Gastrocnemius medialis (tissue), 4 donors: ENCODE measurements at regions not wholly inside any gene's neighbourhood (a gene's known extent, or its start where the extent isn't known, plus 50 kb on each side); places are given as distances from the start of the nearest gene placed in this dataset.

Experiments
- ATAC-seq, 2 donors: fragments of 150-250 bp; one replicate each; pipeline ENCODE4 v1.9.1; 2016
- DNase-seq, 2 donors: peaks; one replicate each; pipeline ENCODE4 v3.0.0-alpha.2; 2019
- H3K27ac ChIP-seq, 4 donors: fragments of 200-600 bp; sonication (generic); 1 replicate in 1 of 4; 2 replicates in 3 of 4; pipeline ENCODE4 v1.5.1; 2016 to 2018; ENCODE audit warnings: mild to moderate bottlenecking in 2 of 4, moderate library complexity in 1 of 4
- H3K27me3 ChIP-seq, 3 donors: fragments of 200-600 bp; sonication (generic) in 2 of 3; 1 replicate in 1 of 3; 2 replicates in 2 of 3; pipeline versions ENCODE4 v1.5.1 to v1.6.0; 2016 to 2019; ENCODE audit warnings: mild to moderate bottlenecking in 1 of 3, moderate library complexity in 1 of 3
- H3K36me3 ChIP-seq, 2 donors: fragments of 200-600 bp; sonication (generic) in 1 of 2; one replicate each; pipeline ENCODE4 v1.5.1; 2017 to 2018
- H3K4me1 ChIP-seq, 2 donors: fragments of 200-600 bp; sonication (generic) in 1 of 2; one replicate each; pipeline ENCODE4 v1.5.1; 2016 to 2017; ENCODE audit warnings: mild to moderate bottlenecking in 2 of 2
- H3K4me3 ChIP-seq, 4 donors: fragments of 200-600 bp; sonication (generic) in 3 of 4; 1 replicate in 1 of 4; 2 replicates in 3 of 4; pipeline ENCODE4 v1.5.1; 2016 to 2019; ENCODE audit warnings: mild to moderate bottlenecking in 2 of 4
- H3K9me3 ChIP-seq, 3 donors: fragments of 200-600 bp; sonication (generic) in 2 of 3; 1 replicate in 1 of 3; 2 replicates in 2 of 3; pipeline ENCODE4 v1.5.1; 2016 to 2019
- POLR2A ChIP-seq, 2 donors: fragments of 450-650 bp; IDR thresholded peaks; one replicate each; pipeline ENCODE4 v1.6.1; 2017; ENCODE audit warnings: antibody characterized with exemption in 2 of 2, mild to moderate bottlenecking in 2 of 2, moderate library complexity in 2 of 2
- in situ Hi-C, 4 donors: fragments of 200-750 bp; cut with MboI; loops; one replicate each; pipeline versions ENCODE4 v1.15.0 to v1.8.0; 2017; ENCODE audit warnings: low sequenced_read_pairs in 4 of 4
- intact Hi-C: fragments of 100-400 bp; cut with DNase I; formaldehyde crosslinking; loops from one replicate; pipeline ENCODE4 v1.15.1; 2023; ENCODE audit warnings: low total_unique reads
- TF ChIP-seq, protein P1 (sequence below), 5 experiments: fragments of 450-650 bp in 3 of 5; fragments of 200-600 bp in 2 of 5; sonication (generic) in 2 of 5; IDR thresholded peaks in 4 of 5; conservative IDR thresholded peaks in 1 of 5; 1 replicate in 4 of 5; 2 replicates in 1 of 5; pipeline ENCODE4 v1.5.1; 2016 to 2019; ENCODE audit warnings: antibody characterized with exemption in 5 of 5, mild to moderate bottlenecking in 3 of 5, moderate library complexity in 3 of 5

DNA sequence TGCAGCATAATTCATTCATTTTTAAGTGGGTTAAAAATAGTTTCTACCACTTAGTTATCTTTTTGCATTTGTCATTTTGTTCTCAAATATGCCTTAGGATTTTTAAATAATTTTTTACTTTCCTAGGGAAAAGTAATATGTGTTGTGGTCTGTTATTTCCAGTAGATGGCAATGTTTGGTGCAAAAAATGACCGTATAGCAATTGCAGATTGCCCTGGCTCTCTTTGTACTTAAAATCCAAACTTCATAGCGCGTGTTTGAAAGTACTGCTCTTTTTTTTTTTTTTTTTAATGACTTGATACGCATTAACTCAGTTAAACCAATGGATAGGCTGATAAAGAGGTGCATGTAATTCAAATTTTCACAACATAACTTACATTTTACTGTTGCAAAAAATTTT, 74.4 kb upstream of the RBMX start:
- DNase-seq (no peak), ATAC-seq (no peak)
- no peaks in the 10 kb centered on the region for H3K36me3 ChIP-seq
- no peak overlapping the region for H3K27ac ChIP-seq
- no peak overlapping the region for H3K4me3 ChIP-seq
- H3K9me3 ChIP-seq = no peaks in the 10 kb centered on the region
- in situ Hi-C loops (loop anchor here in 1 of 4 donors (10.0 kb wide), 1 partner anchor 240 kb away; no protein-coding TSS in a partner anchor), intact Hi-C loops (loop anchor here (10.0 kb wide), 1 partner anchor 100 kb away; no protein-coding TSS in a partner anchor)
- H3K4me1 ChIP-seq = no peaks in the 10 kb centered on the region
- no peak for TF ChIP-seq POLR2A (IDR thresholded peaks at IDR 0.05)
- TF ChIP-seq, protein P1, sequence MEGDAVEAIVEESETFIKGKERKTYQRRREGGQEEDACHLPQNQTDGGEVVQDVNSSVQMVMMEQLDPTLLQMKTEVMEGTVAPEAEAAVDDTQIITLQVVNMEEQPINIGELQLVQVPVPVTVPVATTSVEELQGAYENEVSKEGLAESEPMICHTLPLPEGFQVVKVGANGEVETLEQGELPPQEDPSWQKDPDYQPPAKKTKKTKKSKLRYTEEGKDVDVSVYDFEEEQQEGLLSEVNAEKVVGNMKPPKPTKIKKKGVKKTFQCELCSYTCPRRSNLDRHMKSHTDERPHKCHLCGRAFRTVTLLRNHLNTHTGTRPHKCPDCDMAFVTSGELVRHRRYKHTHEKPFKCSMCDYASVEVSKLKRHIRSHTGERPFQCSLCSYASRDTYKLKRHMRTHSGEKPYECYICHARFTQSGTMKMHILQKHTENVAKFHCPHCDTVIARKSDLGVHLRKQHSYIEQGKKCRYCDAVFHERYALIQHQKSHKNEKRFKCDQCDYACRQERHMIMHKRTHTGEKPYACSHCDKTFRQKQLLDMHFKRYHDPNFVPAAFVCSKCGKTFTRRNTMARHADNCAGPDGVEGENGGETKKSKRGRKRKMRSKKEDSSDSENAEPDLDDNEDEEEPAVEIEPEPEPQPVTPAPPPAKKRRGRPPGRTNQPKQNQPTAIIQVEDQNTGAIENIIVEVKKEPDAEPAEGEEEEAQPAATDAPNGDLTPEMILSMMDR (IDR thresholded peaks at IDR 0.05 in 4 of 5, conservative IDR thresholded peaks at IDR 0.05 in 1 of 5) = no peak
- no peaks in the 10 kb centered on the region for H3K27me3 ChIP-seq

DNA sequence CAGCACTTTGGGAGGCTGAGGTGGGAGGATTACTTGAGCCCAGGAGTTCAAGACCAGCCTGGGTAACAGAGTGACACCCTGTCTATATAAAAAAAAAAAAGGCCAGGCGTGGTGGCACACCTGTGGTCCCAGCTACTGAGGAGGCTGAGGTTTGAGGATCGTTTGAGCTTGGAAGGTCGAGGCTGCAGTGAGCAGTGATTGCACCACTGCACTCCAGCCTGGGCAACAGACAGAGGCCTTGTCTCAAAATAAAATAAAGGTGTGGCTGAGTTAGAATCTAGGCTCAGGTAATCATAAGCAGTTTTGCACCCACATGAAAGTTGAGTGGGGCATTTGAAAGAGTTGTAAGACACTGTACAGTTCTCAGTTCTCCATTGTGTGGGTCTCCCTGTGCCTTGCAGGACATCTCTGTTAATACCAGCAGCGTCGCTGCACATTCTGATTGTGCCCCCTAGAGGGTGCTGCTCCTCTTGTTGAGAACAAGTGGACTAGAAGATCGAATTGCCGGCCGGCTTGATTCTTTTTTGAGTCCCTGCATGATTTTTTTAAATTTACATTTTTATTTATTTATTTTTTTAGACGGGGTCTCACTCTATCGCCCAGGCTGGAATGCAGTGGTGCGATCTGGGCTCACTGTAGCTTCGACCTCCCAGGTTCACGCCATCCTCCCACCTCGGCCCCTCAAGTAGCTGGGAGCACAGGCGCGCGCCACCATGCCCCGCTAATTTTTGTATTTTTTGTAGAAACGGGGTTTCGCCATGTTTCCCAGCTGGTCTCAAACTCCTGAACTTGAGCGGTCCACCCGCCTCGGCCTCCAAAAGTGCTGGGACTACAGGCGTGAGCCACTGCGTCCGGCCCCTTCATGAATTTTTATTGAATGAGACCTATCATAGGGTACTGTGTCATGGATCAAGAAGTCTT, 73.6 kb upstream of the RBMX start:
- no peak overlapping the region for H3K4me3 ChIP-seq
- TF ChIP-seq POLR2A (IDR thresholded peaks at IDR 0.05) = no peak
- TF ChIP-seq, protein P1 (IDR thresholded peaks at IDR 0.05 in 4 of 5, conservative IDR thresholded peaks at IDR 0.05 in 1 of 5) = peak in 3 of 5 experiments; percentile 26 to 49 (median 28)
- peak in 1 of 2 donors; percentile 15 for DNase-seq
- intact Hi-C loops (loop anchor here (10.0 kb wide), 1 partner anchor 101 kb away; no protein-coding TSS in a partner anchor), in situ Hi-C loops (loop anchor here in 1 of 4 donors (10.0 kb wide), 1 partner anchor 241 kb away; no protein-coding TSS in a partner anchor)
- no peaks in the 10 kb centered on the region for H3K9me3 ChIP-seq
- H3K4me1 ChIP-seq = no peaks in the 10 kb centered on the region
- H3K36me3 ChIP-seq = no peaks in the 10 kb centered on the region
- ATAC-seq = no peak
- no peak overlapping the region for H3K27ac ChIP-seq
- no peaks in the 10 kb centered on the region for H3K27me3 ChIP-seq

DNA sequence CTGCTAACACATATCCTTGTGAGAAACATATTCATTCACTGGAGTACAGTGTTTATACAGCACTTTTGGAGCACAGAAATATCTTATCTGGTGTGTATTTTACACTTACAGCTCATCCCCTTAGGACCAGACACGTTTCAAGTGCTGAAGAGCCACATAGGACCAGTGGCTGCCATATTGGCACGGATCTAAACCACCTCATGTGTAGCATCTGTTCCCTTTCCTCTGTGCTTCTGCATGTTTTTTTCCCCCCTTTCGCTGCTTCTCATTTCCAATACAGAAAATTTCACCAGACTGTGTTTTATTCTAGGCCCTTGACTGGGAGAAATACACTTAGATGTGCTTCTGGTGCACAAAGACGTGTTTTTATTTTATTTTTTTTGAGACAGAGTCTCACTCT, 69.7 kb upstream of the RBMX start:
- in situ Hi-C loops (loop anchor here in 1 of 4 donors (10.0 kb wide), 1 partner anchor 245 kb away; no protein-coding TSS in a partner anchor), intact Hi-C loops (loop anchor here (10.0 kb wide), 1 partner anchor 105 kb away; no protein-coding TSS in a partner anchor)
- H3K36me3 ChIP-seq = no peaks in the 10 kb centered on the region
- no peak overlapping the region for H3K27ac ChIP-seq
- H3K4me3 ChIP-seq = no peak overlapping the region
- H3K4me1 ChIP-seq = no peaks in the 10 kb centered on the region
- ATAC-seq (no peak), DNase-seq (no peak)
- no peaks in the 10 kb centered on the region for H3K9me3 ChIP-seq
- no peaks in the 10 kb centered on the region for H3K27me3 ChIP-seq
- TF ChIP-seq, protein P1 (IDR thresholded peaks at IDR 0.05 in 4 of 5, conservative IDR thresholded peaks at IDR 0.05 in 1 of 5) = no peak
- no peak for TF ChIP-seq POLR2A (IDR thresholded peaks at IDR 0.05)

DNA sequence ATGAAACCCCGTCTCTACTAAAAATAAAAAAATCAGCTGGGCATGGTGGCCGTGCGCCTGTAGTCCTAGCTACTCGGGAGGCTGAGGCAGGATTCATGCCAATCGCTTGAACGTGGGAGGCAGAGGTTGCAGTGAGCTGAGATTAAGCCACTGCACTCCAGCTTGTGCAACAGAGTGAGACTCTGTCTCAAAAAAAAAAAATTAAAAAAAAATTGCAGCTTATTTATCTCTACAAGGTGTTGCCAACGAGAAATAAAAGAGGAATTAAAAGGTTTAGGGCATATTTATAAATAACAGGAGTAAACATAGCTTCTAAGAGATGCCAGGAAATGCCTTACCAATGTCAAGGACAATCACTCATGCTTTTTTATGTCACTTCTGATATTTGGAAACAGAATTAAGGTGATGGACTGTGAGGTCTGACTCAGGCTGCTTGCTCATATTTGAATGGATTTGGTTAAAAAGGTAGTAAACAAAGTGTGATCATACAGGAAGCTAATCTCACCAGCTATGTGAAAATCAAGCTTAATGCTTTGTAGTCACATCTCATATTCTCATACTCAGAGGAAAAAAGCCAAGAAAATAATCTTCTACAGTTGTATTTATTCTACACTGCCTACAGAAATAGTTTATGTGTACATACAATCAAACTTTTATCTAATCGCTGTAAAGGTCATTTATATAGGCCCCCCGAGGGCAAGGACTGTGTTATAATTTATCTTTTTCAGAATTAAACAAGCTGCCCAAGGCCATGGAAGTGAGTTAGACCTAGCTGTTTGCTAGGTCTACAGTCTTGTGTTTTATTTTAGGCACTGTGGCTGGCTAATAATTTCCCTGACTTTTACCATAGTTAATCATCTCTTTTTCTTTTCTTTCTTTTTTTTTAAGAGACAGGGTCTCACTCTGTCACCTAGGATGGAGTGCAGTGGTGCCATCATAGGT, 61.1 kb upstream of the RBMX start:
- no peak for DNase-seq
- no peak for ATAC-seq
- Histone ChIP-seq H3K4me3 (no peak overlapping the region), H3K27me3 (no peaks in the 10 kb centered on the region), H3K36me3 (no peaks in the 10 kb centered on the region), H3K4me1 (no peaks in the 10 kb centered on the region), H3K9me3 (no peaks in the 10 kb centered on the region), H3K27ac (no peak overlapping the region)
- intact Hi-C loops (no loop called here), in situ Hi-C loops (no loop called here)
- TF ChIP-seq, protein P1 (IDR thresholded peaks at IDR 0.05 in 4 of 5, conservative IDR thresholded peaks at IDR 0.05 in 1 of 5) = no peak
- no peak for TF ChIP-seq POLR2A (IDR thresholded peaks at IDR 0.05)
